SK-N-SH (cell line): ENCODE measurements at regions not wholly inside any gene's neighbourhood (a gene's known extent, or its start where the extent isn't known, plus 50 kb on each side); places are given as distances from the start of the nearest gene placed in this dataset.

Experiments
- CTCF ChIA-PET: fragments of 300-600, 350-600 bp; formaldehyde crosslinking; extraction: SDS; loops from one replicate; lab custom pipeline; 2021; lab: Yijun Ruan, JAX
- POLR2A ChIA-PET: fragments of 350-600 bp; sonication (Branson Sonifier 250); formaldehyde crosslinking; extraction: SDS; loops from one replicate; lab custom pipeline; 2020; ENCODE audit warnings: antibody characterized with exemption, inconsistent platforms; lab: Yijun Ruan, JAX
- DNase-seq: peaks from one replicate; pipeline ENCODE4 v3.0.0; 2012
- H2AFZ ChIP-seq: fragments of 200-600 bp; sonication (generic); 2 replicates; pipeline ENCODE4 v1.8.1; 2016; ENCODE audit warnings: antibody characterized with exemption, mild to moderate bottlenecking, low read depth
- H3F3A ChIP-seq: fragments of 200-600 bp; sonication (generic); replicated peaks from 2 replicates; pipeline ENCODE3; 2016; ENCODE audit warnings: antibody characterized with exemption, mild to moderate bottlenecking; ENCODE audit not compliant: insufficient read depth
- H3K27ac ChIP-seq, 2 experiments: fragments of 200-500 bp in 1 of 2; fragments of 200-600 bp in 1 of 2; sonication (Bioruptor generic) in 1 of 2; sonication (generic), shearing (Covaris generic) in 1 of 2; 2 replicates each; pipeline versions ENCODE4 v1.5.1 to v1.6.1; 2014 to 2016; ENCODE audit warnings: low read depth in 2 of 2, inconsistent platforms in 1 of 2, low read length in 1 of 2, mild to moderate bottlenecking in 1 of 2, mixed read lengths in 1 of 2
- H3K27me3 ChIP-seq: fragments of 200-600 bp; sonication (generic), shearing (Covaris generic); 2 replicates; pipeline ENCODE4 v1.6.1; 2016; ENCODE audit warnings: mixed run types; ENCODE audit not compliant: insufficient read depth
- H3K36me3 ChIP-seq, 2 experiments: fragments of 200-500 bp in 1 of 2; fragments of 200-600 bp in 1 of 2; sonication (Bioruptor generic) in 1 of 2; sonication (generic) in 1 of 2; replicated peaks in 1 of 2; 2 replicates each; pipeline versions ENCODE3 to v1.5.1; 2014 to 2016; ENCODE audit warnings: low read length in 1 of 2, mild to moderate bottlenecking in 1 of 2; ENCODE audit not compliant: insufficient read depth in 2 of 2, control insufficient read depth in 1 of 2
- H3K4me1 ChIP-seq, 2 experiments: fragments of 200-500 bp in 1 of 2; fragments of 200-600 bp in 1 of 2; sonication (Bioruptor generic) in 1 of 2; sonication (generic), shearing (Covaris generic) in 1 of 2; 2 replicates each; pipeline versions ENCODE4 v1.5.1 to v1.6.1; 2014 to 2016; ENCODE audit warnings: low read depth in 1 of 2, low read length in 1 of 2, mixed run types in 1 of 2; ENCODE audit not compliant: insufficient read depth in 2 of 2, control insufficient read depth in 1 of 2
- H3K4me2 ChIP-seq: fragments of 200-600 bp; sonication (generic), shearing (Covaris generic); 2 replicates; pipeline ENCODE4 v1.6.1; 2017; ENCODE audit warnings: mixed run types
- H3K4me3 ChIP-seq, 2 experiments: fragments of 200-500 bp in 1 of 2; fragments of 200-600 bp in 1 of 2; sonication (Bioruptor generic) in 1 of 2; sonication (generic), shearing (Covaris generic) in 1 of 2; 2 replicates each; pipeline versions ENCODE4 v1.5.1 to v1.8.1; 2014 to 2016; ENCODE audit warnings: low read depth in 2 of 2, inconsistent platforms in 1 of 2, low read length in 1 of 2, mild to moderate bottlenecking in 1 of 2, mixed read lengths in 1 of 2, moderate library complexity in 1 of 2
- H3K79me2 ChIP-seq: fragments of 200-600 bp; sonication (generic); 2 replicates; pipeline ENCODE4 v1.8.1; 2017; ENCODE audit warnings: mild to moderate bottlenecking; ENCODE audit not compliant: insufficient read depth
- H3K9ac ChIP-seq: fragments of 200-600 bp; sonication (generic); 2 replicates; pipeline ENCODE4 v1.6.1; 2017; ENCODE audit warnings: mixed run types
- H3K9me2 ChIP-seq: fragments of 200-600 bp; sonication (generic); 2 replicates; pipeline ENCODE4 v1.6.1; 2017; ENCODE audit warnings: mixed run types
- H3K9me3 ChIP-seq: fragments of 200-600 bp; sonication (generic); 2 replicates; pipeline ENCODE4 v1.6.1; 2017; ENCODE audit warnings: mixed run types, mild to moderate bottlenecking, moderate library complexity
- H4K20me1 ChIP-seq: fragments of 200-600 bp; sonication (generic); 2 replicates; pipeline ENCODE4 v1.6.1; 2017; ENCODE audit warnings: mild to moderate bottlenecking, mixed run types; ENCODE audit not compliant: insufficient read depth
- CTCF ChIP-seq: fragments of 200-600 bp; sonication (generic); IDR thresholded peaks from 2 replicates; pipeline ENCODE4 v1.6.1; 2017; ENCODE audit warnings: antibody characterized with exemption, mild to moderate bottlenecking, moderate library complexity
- ELF1 ChIP-seq: IDR thresholded peaks from 2 replicates; pipeline ENCODE4 v1.4.0; 2012
- EP300 ChIP-seq, 2 experiments: IDR thresholded peaks; 2 replicates each; pipeline versions ENCODE4 v1.4.0 to v1.6.1; 2012; ENCODE audit warnings: borderline replicate concordance in 1 of 2, low read depth in 1 of 2, low read length in 1 of 2
- EZH2phosphoT487 ChIP-seq: fragments of 200-600 bp; sonication (generic); IDR thresholded peaks from 2 replicates; pipeline ENCODE4 v1.6.1; 2017; ENCODE audit warnings: low read depth, mixed run types, mild to moderate bottlenecking, antibody characterized with exemption, moderate library complexity, borderline replicate concordance
- FOXM1 ChIP-seq: IDR thresholded peaks from 2 replicates; pipeline ENCODE4 v1.4.0; 2012; ENCODE audit warnings: low read depth, mild to moderate bottlenecking
- GABPA ChIP-seq: IDR thresholded peaks from 2 replicates; pipeline ENCODE4 v1.4.0; 2012; ENCODE audit warnings: low read depth, mild to moderate bottlenecking
- GATA2 ChIP-seq: sonication (generic); formaldehyde crosslinking; IDR thresholded peaks from 2 replicates; pipeline ENCODE4 v1.5.0; 2020; ENCODE audit warnings: mild to moderate bottlenecking, missing genetic modification reagents
- IRF3 ChIP-seq: fragments of 150-350 bp; IDR thresholded peaks from 2 replicates; pipeline ENCODE4 v1.6.1; 2016; ENCODE audit warnings: mild to moderate bottlenecking, low read depth, low read length
- JUND ChIP-seq: IDR thresholded peaks from 2 replicates; pipeline ENCODE4 v1.4.0; 2012
- NFIC ChIP-seq: IDR thresholded peaks from 2 replicates; pipeline ENCODE4 v1.4.0; 2012; ENCODE audit warnings: borderline replicate concordance
- NRF1 ChIP-seq: IDR thresholded peaks from 2 replicates; pipeline ENCODE4 v1.6.1; 2012; ENCODE audit warnings: low read depth, mild to moderate bottlenecking, low read length
- REST ChIP-seq: IDR thresholded peaks from 2 replicates; pipeline ENCODE4 v1.6.1; 2012; ENCODE audit warnings: mild to moderate bottlenecking, low read depth, low read length, moderate library complexity
- RXRA ChIP-seq: IDR thresholded peaks from 2 replicates; pipeline ENCODE4 v1.4.0; 2012; ENCODE audit warnings: low read depth, mild to moderate bottlenecking, borderline replicate concordance
- TAF1 ChIP-seq: IDR thresholded peaks from 2 replicates; pipeline ENCODE4 v1.6.1; 2012; ENCODE audit warnings: low read depth, mild to moderate bottlenecking, low read length, moderate library complexity, borderline replicate concordance
- TCF12 ChIP-seq: IDR thresholded peaks from 2 replicates; pipeline ENCODE4 v1.4.0; 2012
- TEAD4 ChIP-seq: IDR thresholded peaks from 2 replicates; pipeline ENCODE4 v1.4.0; 2012; ENCODE audit warnings: mild to moderate bottlenecking, borderline replicate concordance; ENCODE audit not compliant: insufficient read depth
- USF2 ChIP-seq: fragments of 150-350 bp; IDR thresholded peaks from 2 replicates; pipeline ENCODE4 v1.6.1; 2017; ENCODE audit warnings: antibody characterized with exemption, low read length, low read depth, borderline replicate concordance
- YY1 ChIP-seq: IDR thresholded peaks from 2 replicates; pipeline ENCODE4 v1.4.0; 2012; ENCODE audit warnings: low read depth, mild to moderate bottlenecking
- WGBS: methylation state at CpG from one replicate; pipeline ENCODE4 v1.1.6; 2017; ENCODE audit warnings: low lambda C conversion rate; 5-methylcytosine and 5-hydroxymethylcytosine counted together

- Histone ChIP-seq H4K20me1 (no peaks in the 10 kb centered on the region), H3K4me1 (no peaks in the 10 kb centered on the region)
- TF ChIP-seq ELF1 (no peak), JUND (no peak), NRF1 (no peak), RXRA (no peak), CTCF (no peak), USF2 (no peak), TAF1 (no peak), TEAD4 (no peak), NFIC (no peak), FOXM1 (no peak), TCF12 (no peak), EP300 (IDR thresholded peaks at IDR 0.05; ENCODE audit: borderline replicate concordance in 1 of 2, low read depth in 1 of 2, low read length in 1 of 2) (no peak), IRF3 (no peak), GATA2 (CRISPR knock-in tag) (no peak), GABPA (no peak), YY1 (no peak)
- TF ChIP-seq, all 33 proteins: peak for 0
- Histone ChIP-seq H3K9me2 (no peaks in the 10 kb centered on the region), H3K4me2 (no peak overlapping the region), H3K4me3 (no peak overlapping the region), H3K27ac (no peak overlapping the region), H3F3A (no peaks in the 10 kb centered on the region), H3K27me3 (no peaks in the 10 kb centered on the region), H3K36me3 (no peaks in the 10 kb centered on the region), H3K9ac (no peak overlapping the region), H3K79me2 (no peaks in the 10 kb centered on the region), H3K9me3 (no peaks in the 10 kb centered on the region), H2AFZ (no peak overlapping the region)
- 8% methylated on average over 1 of the region's 1 CpG for WGBS
- no peak for DNase-seq
- ChIA-PET CTCF (no interaction called here), POLR2A (no interaction called here)
Measured at GRCh38 chr12:60100852-60101251, 505.0 kb downstream of the SLC16A7 start.

- Histone ChIP-seq H3K9me3 (no peaks in the 10 kb centered on the region), H3K27ac (no peak overlapping the region), H3K9me2 (no peaks in the 10 kb centered on the region), H3K27me3 (no peaks in the 10 kb centered on the region), H3F3A (no peaks in the 10 kb centered on the region), H3K4me2 (no peak overlapping the region), H3K9ac (no peak overlapping the region), H3K36me3 (no peaks in the 10 kb centered on the region), H3K79me2 (no peaks in the 10 kb centered on the region), H4K20me1 (no peaks in the 10 kb centered on the region), H3K4me3 (no peak overlapping the region), H2AFZ (no peak overlapping the region), H3K4me1 (no peaks in the 10 kb centered on the region)
- TF ChIP-seq YY1 (no peak), EZH2phosphoT487 (no peak), REST (no peak), TEAD4 (no peak), FOXM1 (no peak)
- CTCF ChIA-PET = no interaction called here
- POLR2A ChIA-PET = no interaction called here
- no peak for DNase-seq
Measured at GRCh38 chr12:60101715-60102114, 505.9 kb downstream of the SLC16A7 start.
